NOMO-1 (cell line): ENCODE measurements at regions not wholly inside any gene's neighbourhood (a gene's known extent, or its start where the extent isn't known, plus 50 kb on each side); places are given as distances from the start of the nearest gene placed in this dataset.

Experiments used
- DNase-seq, 2 experiments: peaks; one replicate each; lab custom pipeline; 2025; ENCODE audit not compliant: unreplicated experiment in 2 of 2; lab: John Stamatoyannopoulos, UW

- DNase-seq = peak in 1 of 2 experiments; percentile 13
Observed at GRCh38 chr5:164002214-164002613, 496.8 kb downstream of the MAT2B start.

DNA sequence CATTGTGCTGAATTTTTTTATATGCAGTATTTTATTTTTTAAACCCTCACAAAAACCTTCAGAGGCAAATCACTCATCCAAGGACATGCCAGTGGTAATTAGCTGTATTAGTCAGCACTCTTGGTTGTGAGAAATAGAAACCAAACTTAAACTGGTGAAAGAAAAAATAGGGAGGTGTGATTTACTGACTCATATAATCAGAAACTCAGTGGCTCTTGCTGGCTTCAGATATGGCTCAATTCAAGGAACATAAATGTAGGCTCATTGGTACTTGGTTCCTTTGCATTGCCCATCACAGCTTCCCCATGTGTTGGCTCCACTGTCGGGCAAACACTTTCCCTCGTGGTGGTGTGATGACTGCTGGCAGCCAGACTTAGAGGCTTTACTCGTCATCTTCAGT lies 497.2 kb downstream of the MAT2B start:
- no peak for DNase-seq

DNA sequence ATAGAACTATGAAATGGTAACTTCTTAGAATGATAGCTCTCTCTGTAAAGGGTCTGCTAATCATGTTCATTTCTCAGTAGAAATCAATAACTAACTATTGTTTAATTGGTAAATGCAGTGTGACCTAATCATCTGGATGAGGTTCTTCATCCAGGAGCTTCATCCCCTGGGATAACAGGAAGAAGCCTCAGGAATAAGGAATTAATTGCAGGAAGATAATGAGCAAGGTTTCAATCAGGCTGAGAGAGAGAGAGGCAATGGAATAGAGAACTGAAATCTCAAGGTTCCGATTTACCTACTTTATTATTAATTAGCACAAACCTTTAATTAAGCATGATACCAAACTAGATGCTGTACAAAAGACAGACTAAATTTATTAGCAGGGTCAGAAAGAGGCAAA lies 499.7 kb downstream of the MAT2B start:
- DNase-seq = no peak

- no peak for DNase-seq
Observed at GRCh38 chr5:164007064-164007463, 501.6 kb downstream of the MAT2B start.

- no peak for DNase-seq
Observed at GRCh38 chr5:164009621-164010020, 504.2 kb downstream of the MAT2B start.

DNA sequence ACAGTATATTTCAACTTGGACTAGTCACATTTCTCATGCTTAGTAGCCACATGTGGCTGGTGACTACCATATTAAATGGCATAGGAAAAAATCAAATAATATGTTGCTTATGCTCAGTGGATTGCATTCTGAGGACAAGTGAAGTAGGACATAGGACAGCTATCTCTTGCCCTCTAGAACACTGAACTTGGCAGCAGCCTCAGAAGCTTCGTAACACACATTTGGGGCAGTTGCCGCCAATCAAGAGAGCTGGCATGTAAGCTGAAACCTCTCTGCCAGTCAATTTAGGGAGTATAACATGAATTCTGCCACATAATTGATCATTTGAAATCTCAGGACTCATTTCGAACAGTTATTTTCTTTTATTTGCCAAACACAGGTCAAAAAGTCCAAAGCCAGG lies 505.5 kb downstream of the MAT2B start:
- DNase-seq = no peak

DNA sequence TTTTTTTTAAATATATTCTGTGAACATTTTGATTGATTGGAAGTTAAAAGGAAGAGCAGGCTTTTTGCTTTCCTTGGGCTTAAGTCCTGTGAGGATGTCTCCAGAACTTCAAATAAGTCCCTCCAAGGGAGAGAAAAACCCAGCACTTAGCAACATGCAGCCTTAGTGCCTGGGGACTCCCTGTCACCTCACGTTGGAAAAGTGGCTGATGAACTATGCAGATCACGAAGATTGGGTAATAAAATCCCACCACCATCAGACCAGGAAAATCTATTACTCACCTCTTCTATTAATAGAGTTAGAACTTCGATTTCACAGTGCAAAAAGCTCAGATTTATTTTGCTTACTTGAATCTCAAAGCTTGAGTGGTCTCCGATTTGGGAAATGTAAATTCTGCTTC lies 507.0 kb downstream of the MAT2B start:
- DNase-seq = no peak

DNA sequence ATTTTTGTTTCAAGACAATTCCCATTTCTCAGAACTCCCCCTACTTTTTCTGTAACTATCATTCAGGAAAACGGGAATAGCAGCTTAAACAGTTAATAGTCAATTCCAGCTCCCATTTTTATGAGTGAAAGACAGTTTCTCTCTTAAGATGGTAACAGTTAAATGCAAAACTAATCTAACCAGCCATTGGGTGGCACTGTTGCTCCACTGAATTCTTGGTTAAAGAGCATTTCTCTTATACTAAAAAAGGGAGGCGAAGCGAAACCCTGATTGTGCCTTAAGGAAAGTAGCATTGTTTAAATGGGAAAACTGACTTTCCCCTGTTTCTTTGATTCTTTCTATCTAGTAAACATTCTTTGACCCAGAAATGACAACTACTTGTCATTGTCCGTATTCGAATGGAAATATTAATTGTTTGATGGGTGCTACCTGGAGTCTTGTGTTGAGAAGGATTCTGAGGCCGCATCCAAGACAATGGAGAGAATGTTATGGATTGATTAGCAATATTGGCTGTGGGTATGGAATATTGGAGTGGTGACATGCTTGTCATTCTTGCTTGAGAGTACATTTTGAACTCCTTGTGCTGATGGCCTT lies 507.8 kb downstream of the MAT2B start:
- DNase-seq = peak; percentile 20 to 61

DNA sequence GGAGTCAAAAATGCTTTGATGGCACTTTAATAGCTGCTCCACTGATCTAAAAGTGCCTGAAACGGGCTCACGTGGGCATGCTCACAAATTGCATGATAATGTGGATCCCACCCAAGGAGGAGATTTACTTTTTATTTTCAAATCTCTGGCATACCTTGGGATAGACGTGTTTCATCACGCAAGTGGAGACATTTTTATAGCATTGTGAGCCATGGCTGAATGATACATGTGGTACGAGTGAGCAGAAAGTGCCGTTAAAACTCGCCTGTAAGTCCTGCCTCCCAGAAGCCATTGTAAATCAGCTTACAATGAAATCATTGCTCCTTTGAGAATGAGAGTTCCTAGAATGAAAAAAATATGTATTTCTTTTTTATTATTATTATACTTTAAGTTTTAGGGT lies 514.7 kb downstream of the MAT2B start:
- DNase-seq = no peak

DNA sequence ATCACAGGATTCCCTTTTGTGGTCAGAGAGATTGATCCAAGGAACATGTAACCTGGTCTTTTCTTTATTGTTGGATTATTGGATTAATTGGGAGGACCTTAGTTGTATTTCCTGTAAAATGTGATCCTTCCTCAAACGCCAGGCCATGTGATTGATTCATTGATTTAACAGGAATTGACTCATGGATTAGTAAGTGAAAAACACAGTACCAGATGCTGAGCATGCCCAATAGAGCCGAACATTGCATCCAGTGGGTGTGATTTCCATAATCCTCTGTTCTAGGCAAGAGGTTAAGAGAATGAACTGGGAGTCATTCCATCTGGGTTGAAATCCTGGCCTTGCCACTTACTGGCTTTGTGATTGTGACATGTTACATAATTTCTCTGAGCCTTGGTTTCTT lies 522.3 kb downstream of the MAT2B start:
- DNase-seq = no peak

- DNase-seq = no peak
Observed at GRCh38 chr5:164038128-164038783, 532.8 kb downstream of the MAT2B start.

GRCh38 chr5:164041105-164041504 lies 535.7 kb downstream of the MAT2B start:
- DNase-seq = no peak

DNA sequence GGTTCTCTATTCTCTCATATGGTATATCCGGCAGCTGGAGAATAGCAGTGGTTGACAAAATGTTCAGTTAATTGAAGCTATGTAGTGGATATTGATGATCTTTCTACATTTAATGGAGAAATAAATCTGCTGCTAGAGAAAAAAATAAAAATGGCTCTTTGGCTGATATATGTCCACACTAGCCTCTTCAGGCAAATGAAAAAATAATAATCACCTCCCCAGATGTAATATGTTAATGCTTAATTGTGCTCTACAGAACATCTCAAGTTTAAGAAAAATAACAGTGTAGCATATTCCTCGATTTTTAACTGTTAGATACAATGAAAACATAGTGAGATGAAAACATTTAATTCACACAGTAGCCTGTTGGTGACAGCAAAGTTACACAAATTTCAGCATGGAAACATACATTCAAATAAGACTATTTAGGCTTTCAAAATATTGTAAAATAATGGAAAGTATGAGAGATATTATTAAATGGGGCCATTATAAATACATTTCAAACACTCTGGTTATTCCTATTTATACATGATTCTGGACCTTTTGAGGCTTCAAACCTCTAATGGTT lies 543.0 kb downstream of the MAT2B start:
- no peak for DNase-seq

- DNase-seq = no peak
Observed at GRCh38 chr5:164051745-164052144, 546.3 kb downstream of the MAT2B start.

DNA sequence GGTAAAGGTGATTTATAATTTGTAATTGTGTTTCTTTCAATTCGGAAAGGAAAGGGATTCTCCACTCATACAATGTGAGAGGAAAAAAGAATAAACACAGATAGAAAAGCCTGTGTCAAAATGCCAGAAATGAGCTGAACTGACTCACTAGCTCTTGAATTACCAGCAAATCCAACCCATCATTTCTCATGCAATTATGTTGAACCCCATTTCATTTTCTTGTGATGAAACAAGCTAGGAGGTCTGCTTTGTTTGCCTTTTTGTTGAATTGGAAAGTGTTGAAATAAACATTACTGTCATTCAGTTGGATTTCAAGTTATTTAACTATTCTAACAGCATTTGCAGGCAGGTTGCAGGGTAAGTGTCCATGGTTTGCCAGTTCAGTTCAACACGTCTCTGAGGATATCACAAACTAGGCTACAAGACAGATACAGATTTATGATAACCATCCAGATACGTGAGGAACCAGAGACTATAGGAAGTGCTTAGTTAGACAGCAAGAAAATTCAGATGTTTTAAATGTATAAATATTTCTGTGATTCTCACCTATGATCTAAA lies 547.2 kb downstream of the MAT2B start:
- no peak for DNase-seq

GRCh38 chr5:164053123-164053522 lies 547.7 kb downstream of the MAT2B start:
- DNase-seq = no peak

DNA sequence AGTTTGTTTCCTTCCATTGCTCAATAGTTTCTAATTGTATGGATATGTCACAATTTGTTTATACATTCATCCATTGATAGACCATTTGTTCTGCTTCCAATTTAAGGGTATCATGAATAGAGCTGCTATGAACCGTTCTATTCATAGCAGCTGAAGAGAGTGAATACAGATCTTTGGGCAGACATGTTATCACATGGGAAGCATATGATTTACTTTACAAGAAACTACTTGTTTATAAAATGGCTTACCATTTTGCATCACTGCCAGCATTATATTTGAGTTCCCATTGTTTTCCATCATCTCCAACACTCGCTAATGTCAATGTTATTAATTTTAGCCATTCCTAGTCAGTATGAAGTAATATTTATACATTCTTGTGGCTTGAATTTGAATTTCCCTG lies 549.0 kb downstream of the MAT2B start:
- DNase-seq = no peak

GRCh38 chr5:164057121-164057520 lies 551.7 kb downstream of the MAT2B start:
- DNase-seq = no peak

DNA sequence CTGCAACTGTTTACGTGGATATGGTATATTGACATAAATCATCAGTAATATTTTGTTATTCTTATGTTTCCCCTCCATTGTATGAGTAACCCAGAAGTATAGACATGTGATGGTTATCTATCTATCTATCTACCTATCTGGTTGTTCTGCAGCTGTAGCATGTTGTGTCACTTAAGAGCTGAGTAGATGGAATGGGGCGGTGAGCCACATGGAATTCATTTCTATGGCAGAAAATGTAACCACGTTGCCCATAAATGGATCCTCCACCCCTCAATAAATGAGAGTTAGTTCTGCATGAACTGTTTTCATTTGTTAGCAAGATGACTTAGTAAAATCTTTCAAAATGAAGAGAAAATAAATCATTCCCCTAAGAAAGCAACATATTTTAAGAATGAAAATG lies 553.2 kb downstream of the MAT2B start:
- DNase-seq = no peak

- no peak for DNase-seq
Observed at GRCh38 chr5:164059471-164059870, 554.1 kb downstream of the MAT2B start.

DNA sequence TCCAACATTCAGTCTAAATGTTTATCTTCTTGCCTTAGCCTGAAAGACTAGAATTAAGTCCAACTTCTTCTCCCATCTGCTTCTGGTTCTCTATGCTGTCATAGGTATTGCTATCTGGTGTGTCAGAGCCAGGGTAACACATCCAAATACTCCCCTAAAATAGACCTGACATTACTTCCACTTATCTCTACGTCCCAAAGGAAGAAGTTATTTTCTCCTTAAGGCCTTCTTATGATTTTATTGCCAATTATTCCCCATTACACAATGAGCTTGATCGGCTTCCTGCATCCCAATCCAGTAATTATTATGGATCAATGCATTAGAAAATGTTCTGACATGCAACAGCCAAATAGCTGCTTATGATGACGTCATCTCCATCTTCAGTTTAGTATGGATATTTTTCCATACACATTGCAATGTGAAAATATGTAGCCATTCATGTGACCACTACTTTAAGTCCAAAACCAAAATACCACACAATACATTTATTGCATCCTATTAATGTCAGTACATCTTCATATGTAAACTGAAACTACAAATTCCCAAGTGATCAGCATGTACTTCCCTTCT lies 555.5 kb downstream of the MAT2B start:
- no peak for DNase-seq

DNA sequence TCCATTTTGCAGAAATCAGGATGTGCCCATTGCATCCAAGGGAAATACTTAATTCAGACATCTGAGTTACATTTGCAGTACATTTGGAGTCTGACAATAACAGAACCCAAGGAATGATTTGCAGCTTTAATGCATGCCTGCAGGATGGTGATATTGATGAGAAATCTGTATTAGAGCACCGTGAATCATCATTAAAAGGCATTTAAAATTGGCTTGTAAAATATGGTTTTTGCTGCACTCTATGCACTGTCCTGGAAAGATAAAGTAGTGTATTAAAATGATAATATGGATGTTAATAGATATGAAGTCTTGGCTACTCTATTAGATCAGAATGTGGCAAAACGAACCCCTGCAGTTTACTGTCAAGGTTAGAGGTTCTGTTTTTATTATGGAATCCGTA lies 556.9 kb downstream of the MAT2B start:
- DNase-seq = no peak
